ENCODE measurements at regions not wholly inside any gene's neighbourhood (a gene's known extent, or its start where the extent isn't known, plus 50 kb on each side); places are given as distances from the start of the nearest gene placed in this dataset.

- Mint-ChIP-seq H3K27ac (no peak overlapping the region), H3K27me3 (ENCODE audit: low read depth) (no peaks in the 10 kb centered on the region), H3K4me3 (no peak overlapping the region), H3K4me1 (ENCODE audit: low read depth) (no peaks in the 10 kb centered on the region), H3K36me3 (ENCODE audit: low read depth) (no peaks in the 10 kb centered on the region), H3K9me3 (no peaks in the 10 kb centered on the region)
Observed at GRCh38 chr16:74053312-74053711, 243.3 kb upstream of the PSMD7 start.

- Mint-ChIP-seq H3K4me1 (ENCODE audit: low read depth) (no peaks in the 10 kb centered on the region), H3K36me3 (ENCODE audit: low read depth) (no peaks in the 10 kb centered on the region), H3K27ac (no peak overlapping the region), H3K27me3 (ENCODE audit: low read depth) (no peaks in the 10 kb centered on the region), H3K9me3 (no peaks in the 10 kb centered on the region), H3K4me3 (no peak overlapping the region)
Observed at GRCh38 chr16:74052016-74052415, 244.6 kb upstream of the PSMD7 start.

- H3K27ac Mint-ChIP-seq, result no peak overlapping the region
- H3K36me3 Mint-ChIP-seq (ENCODE audit: low read depth), result no peaks in the 10 kb centered on the region
- no peaks in the 10 kb centered on the region for H3K4me1 Mint-ChIP-seq (ENCODE audit: low read depth)
- H3K4me3 Mint-ChIP-seq, result no peak overlapping the region
- no peaks in the 10 kb centered on the region for H3K27me3 Mint-ChIP-seq (ENCODE audit: low read depth)
- no peaks in the 10 kb centered on the region for H3K9me3 Mint-ChIP-seq
Observed at GRCh38 chr16:74049027-74049426, 247.6 kb upstream of the PSMD7 start.

- H3K9me3 Mint-ChIP-seq, result no peaks in the 10 kb centered on the region
- no peaks in the 10 kb centered on the region for H3K27me3 Mint-ChIP-seq (ENCODE audit: low read depth)
- H3K27ac Mint-ChIP-seq, result no peak overlapping the region
- no peaks in the 10 kb centered on the region for H3K36me3 Mint-ChIP-seq (ENCODE audit: low read depth)
- H3K4me3 Mint-ChIP-seq, result no peak overlapping the region
- H3K4me1 Mint-ChIP-seq (ENCODE audit: low read depth), result no peaks in the 10 kb centered on the region
Observed at GRCh38 chr16:74046524-74046923, 250.1 kb upstream of the PSMD7 start.

GRCh38 chr16:74045513-74045912 lies 251.1 kb upstream of the PSMD7 start:
- H3K9me3 Mint-ChIP-seq, result no peaks in the 10 kb centered on the region
- no peaks in the 10 kb centered on the region for H3K27me3 Mint-ChIP-seq (ENCODE audit: low read depth)
- no peak overlapping the region for H3K4me3 Mint-ChIP-seq
- H3K36me3 Mint-ChIP-seq (ENCODE audit: low read depth), result no peaks in the 10 kb centered on the region
- H3K27ac Mint-ChIP-seq, result no peak overlapping the region
- H3K4me1 Mint-ChIP-seq (ENCODE audit: low read depth), result no peaks in the 10 kb centered on the region

GRCh38 chr16:74035816-74036215 lies 260.8 kb upstream of the PSMD7 start:
- Mint-ChIP-seq H3K27me3 (ENCODE audit: low read depth) (no peaks in the 10 kb centered on the region), H3K36me3 (ENCODE audit: low read depth) (no peaks in the 10 kb centered on the region), H3K4me1 (ENCODE audit: low read depth) (no peaks in the 10 kb centered on the region), H3K4me3 (no peak overlapping the region), H3K9me3 (no peaks in the 10 kb centered on the region), H3K27ac (no peak overlapping the region)

- no peaks in the 10 kb centered on the region for H3K4me1 Mint-ChIP-seq (ENCODE audit: low read depth)
- no peak overlapping the region for H3K4me3 Mint-ChIP-seq
- no peak overlapping the region for H3K27ac Mint-ChIP-seq
- no peaks in the 10 kb centered on the region for H3K9me3 Mint-ChIP-seq
- H3K27me3 Mint-ChIP-seq (ENCODE audit: low read depth), result no peaks in the 10 kb centered on the region
- H3K36me3 Mint-ChIP-seq (ENCODE audit: low read depth), result no peaks in the 10 kb centered on the region
Observed at GRCh38 chr16:74034862-74035261, 261.8 kb upstream of the PSMD7 start.

- H3K27ac Mint-ChIP-seq, result no peak overlapping the region
- H3K9me3 Mint-ChIP-seq, result no peaks in the 10 kb centered on the region
- H3K4me3 Mint-ChIP-seq, result no peak overlapping the region
- H3K36me3 Mint-ChIP-seq (ENCODE audit: low read depth), result no peaks in the 10 kb centered on the region
- no peaks in the 10 kb centered on the region for H3K27me3 Mint-ChIP-seq (ENCODE audit: low read depth)
- H3K4me1 Mint-ChIP-seq (ENCODE audit: low read depth), result no peaks in the 10 kb centered on the region
Observed at GRCh38 chr16:74034200-74034599, 262.4 kb upstream of the PSMD7 start.

GRCh38 chr16:74033441-74033995 lies 263.1 kb upstream of the PSMD7 start:
- H3K27ac Mint-ChIP-seq, result no peak overlapping the region
- H3K4me3 Mint-ChIP-seq, result no peak overlapping the region
- H3K9me3 Mint-ChIP-seq, result no peaks in the 10 kb centered on the region
- H3K27me3 Mint-ChIP-seq (ENCODE audit: low read depth), result no peaks in the 10 kb centered on the region
- H3K36me3 Mint-ChIP-seq (ENCODE audit: low read depth), result no peaks in the 10 kb centered on the region
- H3K4me1 Mint-ChIP-seq (ENCODE audit: low read depth), result no peaks in the 10 kb centered on the region

- H3K9me3 Mint-ChIP-seq, result no peaks in the 10 kb centered on the region
- H3K36me3 Mint-ChIP-seq (ENCODE audit: low read depth), result no peaks in the 10 kb centered on the region
- no peak overlapping the region for H3K4me3 Mint-ChIP-seq
- no peak overlapping the region for H3K27ac Mint-ChIP-seq
- no peaks in the 10 kb centered on the region for H3K27me3 Mint-ChIP-seq (ENCODE audit: low read depth)
- no peaks in the 10 kb centered on the region for H3K4me1 Mint-ChIP-seq (ENCODE audit: low read depth)
Observed at GRCh38 chr16:74031551-74031950, 265.1 kb upstream of the PSMD7 start.

GRCh38 chr16:74030000-74030706 lies 266.5 kb upstream of the PSMD7 start:
- Mint-ChIP-seq H3K27me3 (ENCODE audit: low read depth) (no peaks in the 10 kb centered on the region), H3K27ac (no peak overlapping the region)

GRCh38 chr16:74029115-74029792 lies 267.4 kb upstream of the PSMD7 start:
- no peak overlapping the region for H3K27ac Mint-ChIP-seq
- H3K4me3 Mint-ChIP-seq, result no peak overlapping the region
- H3K36me3 Mint-ChIP-seq (ENCODE audit: low read depth), result no peaks in the 10 kb centered on the region
- H3K4me1 Mint-ChIP-seq (ENCODE audit: low read depth), result no peaks in the 10 kb centered on the region
- no peaks in the 10 kb centered on the region for H3K27me3 Mint-ChIP-seq (ENCODE audit: low read depth)
- H3K9me3 Mint-ChIP-seq, result no peaks in the 10 kb centered on the region

More at GRCh38 chr16:74030000-74030706, 266.5 kb upstream of the PSMD7 start:
- Mint-ChIP-seq H3K36me3 (ENCODE audit: low read depth) (no peaks in the 10 kb centered on the region), H3K4me3 (no peak overlapping the region), H3K4me1 (ENCODE audit: low read depth) (no peaks in the 10 kb centered on the region), H3K9me3 (no peaks in the 10 kb centered on the region)

GRCh38 chr16:74026373-74027281 lies 270.0 kb upstream of the PSMD7 start:
- H3K36me3 Mint-ChIP-seq (ENCODE audit: low read depth), result no peaks in the 10 kb centered on the region
- no peak overlapping the region for H3K4me3 Mint-ChIP-seq
- H3K9me3 Mint-ChIP-seq, result no peaks in the 10 kb centered on the region
- no peaks in the 10 kb centered on the region for H3K4me1 Mint-ChIP-seq (ENCODE audit: low read depth)
- H3K27me3 Mint-ChIP-seq (ENCODE audit: low read depth), result no peaks in the 10 kb centered on the region
- no peak overlapping the region for H3K27ac Mint-ChIP-seq

- no peaks in the 10 kb centered on the region for H3K36me3 Mint-ChIP-seq (ENCODE audit: low read depth)
- H3K27me3 Mint-ChIP-seq (ENCODE audit: low read depth), result no peaks in the 10 kb centered on the region
Observed at GRCh38 chr16:74024953-74025352, 271.7 kb upstream of the PSMD7 start.

More at GRCh38 chr16:74024953-74025352, 271.7 kb upstream of the PSMD7 start:
- no peak overlapping the region for H3K27ac Mint-ChIP-seq
- H3K4me3 Mint-ChIP-seq, result no peak overlapping the region
- H3K9me3 Mint-ChIP-seq, result no peaks in the 10 kb centered on the region
- H3K4me1 Mint-ChIP-seq (ENCODE audit: low read depth), result no peaks in the 10 kb centered on the region
